ENCODE measurements at regions not wholly inside any gene's neighbourhood (a gene's known extent, or its start where the extent isn't known, plus 50 kb on each side); places are given as distances from the start of the nearest gene placed in this dataset.

GRCh38 chr3:55169608-55170072 is 241.8 kb upstream of the LRTM1 start:
- Histone ChIP-seq H3K79me2 (ENCODE audit: insufficient read depth, low read length) (no peaks in the 10 kb centered on the region), H3K9ac (ENCODE audit: low read depth, low read length) (no peak overlapping the region), H3K27me3 (ENCODE audit: insufficient read depth, low read length, poor library complexity) (no peaks in the 10 kb centered on the region), H3K4me1 (ENCODE audit: insufficient read depth, low read length) (no peaks in the 10 kb centered on the region), H3K27ac (ENCODE audit: low read length) (no peak overlapping the region), H3K4me3 (ENCODE audit: low read depth in 1 of 2, low read length in 2 of 2) (no peak overlapping the region), H3K36me3 (ENCODE audit: insufficient read depth, low read length) (no peaks in the 10 kb centered on the region), H2AFZ (ENCODE audit: low read depth, low read length) (no peak overlapping the region), H4K20me1 (ENCODE audit: insufficient read depth, low read length) (no peaks in the 10 kb centered on the region), H3K4me2 (ENCODE audit: insufficient read depth, low read length) (no peak overlapping the region), H3K9me3 (ENCODE audit: insufficient read depth, low read length, severe bottlenecking) (no peaks in the 10 kb centered on the region)
- ATAC-seq (ENCODE audit: insufficient read depth, low read depth) (no peak), DNase-seq (no peak)
- no peak for TF ChIP-seq EZH2 (IDR thresholded peaks at IDR 0.05; ENCODE audit: borderline replicate concordance, low read depth, low read length, severe bottlenecking)

GRCh38 chr3:55169161-55169560 is 241.3 kb upstream of the LRTM1 start:
- Histone ChIP-seq H3K9me3 (ENCODE audit: insufficient read depth, low read length, severe bottlenecking) (no peaks in the 10 kb centered on the region), H2AFZ (ENCODE audit: low read depth, low read length) (no peak overlapping the region), H3K4me1 (ENCODE audit: insufficient read depth, low read length) (no peaks in the 10 kb centered on the region), H3K9ac (ENCODE audit: low read depth, low read length) (no peak overlapping the region), H3K79me2 (ENCODE audit: insufficient read depth, low read length) (no peaks in the 10 kb centered on the region), H3K4me2 (ENCODE audit: insufficient read depth, low read length) (no peak overlapping the region), H3K27me3 (ENCODE audit: insufficient read depth, low read length, poor library complexity) (no peaks in the 10 kb centered on the region), H3K36me3 (ENCODE audit: insufficient read depth, low read length) (no peaks in the 10 kb centered on the region), H3K4me3 (ENCODE audit: low read depth in 1 of 2, low read length in 2 of 2) (no peak overlapping the region), H4K20me1 (ENCODE audit: insufficient read depth, low read length) (no peaks in the 10 kb centered on the region), H3K27ac (ENCODE audit: low read length) (no peak overlapping the region)
- no peak for ATAC-seq (ENCODE audit: insufficient read depth, low read depth)
- TF ChIP-seq EZH2 (IDR thresholded peaks at IDR 0.05; ENCODE audit: borderline replicate concordance, low read depth, low read length, severe bottlenecking) (no peak), CTCF (IDR thresholded peaks at IDR 0.05; ENCODE audit: borderline replicate concordance, extremely low read depth, low read length, poor library complexity, severe bottlenecking) (no peak)
- DNase-seq, result no peak

- Histone ChIP-seq H3K4me3 (ENCODE audit: low read depth in 1 of 2, low read length in 2 of 2) (no peak overlapping the region), H3K27me3 (ENCODE audit: insufficient read depth, low read length, poor library complexity) (no peaks in the 10 kb centered on the region), H3K4me2 (ENCODE audit: insufficient read depth, low read length) (no peak overlapping the region), H3K79me2 (ENCODE audit: insufficient read depth, low read length) (no peaks in the 10 kb centered on the region), H2AFZ (ENCODE audit: low read depth, low read length) (no peak overlapping the region), H3K4me1 (ENCODE audit: insufficient read depth, low read length) (no peaks in the 10 kb centered on the region), H3K9me3 (ENCODE audit: insufficient read depth, low read length, severe bottlenecking) (no peaks in the 10 kb centered on the region), H3K27ac (ENCODE audit: low read length) (no peak overlapping the region), H4K20me1 (ENCODE audit: insufficient read depth, low read length) (no peaks in the 10 kb centered on the region), H3K9ac (ENCODE audit: low read depth, low read length) (no peak overlapping the region), H3K36me3 (ENCODE audit: insufficient read depth, low read length) (no peaks in the 10 kb centered on the region)
- no peak for TF ChIP-seq EZH2 (IDR thresholded peaks at IDR 0.05; ENCODE audit: borderline replicate concordance, low read depth, low read length, severe bottlenecking)
- no peak for TF ChIP-seq CTCF (IDR thresholded peaks at IDR 0.05; ENCODE audit: borderline replicate concordance, extremely low read depth, low read length, poor library complexity, severe bottlenecking)
- ATAC-seq (ENCODE audit: insufficient read depth, low read depth) (no peak), DNase-seq (no peak)
Observed at GRCh38 chr3:55167586-55168317, 239.9 kb upstream of the LRTM1 start.

- no peak for TF ChIP-seq EZH2 (IDR thresholded peaks at IDR 0.05; ENCODE audit: borderline replicate concordance, low read depth, low read length, severe bottlenecking)
- no peak for TF ChIP-seq CTCF (IDR thresholded peaks at IDR 0.05; ENCODE audit: borderline replicate concordance, extremely low read depth, low read length, poor library complexity, severe bottlenecking)
- Histone ChIP-seq H3K79me2 (ENCODE audit: insufficient read depth, low read length) (no peaks in the 10 kb centered on the region), H3K27ac (ENCODE audit: low read length) (no peak overlapping the region), H3K9ac (ENCODE audit: low read depth, low read length) (no peak overlapping the region), H3K4me1 (ENCODE audit: insufficient read depth, low read length) (no peaks in the 10 kb centered on the region), H2AFZ (ENCODE audit: low read depth, low read length) (no peak overlapping the region), H3K36me3 (ENCODE audit: insufficient read depth, low read length) (no peaks in the 10 kb centered on the region), H4K20me1 (ENCODE audit: insufficient read depth, low read length) (no peaks in the 10 kb centered on the region), H3K9me3 (ENCODE audit: insufficient read depth, low read length, severe bottlenecking) (no peaks in the 10 kb centered on the region), H3K27me3 (ENCODE audit: insufficient read depth, low read length, poor library complexity) (no peaks in the 10 kb centered on the region), H3K4me3 (ENCODE audit: low read depth in 1 of 2, low read length in 2 of 2) (no peak overlapping the region), H3K4me2 (ENCODE audit: insufficient read depth, low read length) (no peak overlapping the region)
- DNase-seq (no peak), ATAC-seq (ENCODE audit: insufficient read depth, low read depth) (no peak)
Observed at GRCh38 chr3:55166576-55167555, 239.0 kb upstream of the LRTM1 start.

All from DND-41 (cell line).